HG02938 (cell line): ENCODE measurements at regions not wholly inside any gene's neighbourhood (a gene's known extent, or its start where the extent isn't known, plus 50 kb on each side); places are given as distances from the start of the nearest gene placed in this dataset.
A peak's percentile ranks its signal among the peaks of the same experiment; 100 is the strongest.

ENCODE experiments used
- ATAC-seq: cut with Tn5 transposase; IDR thresholded peaks from one replicate; pipeline ENCODE4 v1.9.1; 2021; ENCODE audit warnings: mild to moderate bottlenecking, moderate library complexity; ENCODE audit not compliant: unreplicated experiment

DNA sequence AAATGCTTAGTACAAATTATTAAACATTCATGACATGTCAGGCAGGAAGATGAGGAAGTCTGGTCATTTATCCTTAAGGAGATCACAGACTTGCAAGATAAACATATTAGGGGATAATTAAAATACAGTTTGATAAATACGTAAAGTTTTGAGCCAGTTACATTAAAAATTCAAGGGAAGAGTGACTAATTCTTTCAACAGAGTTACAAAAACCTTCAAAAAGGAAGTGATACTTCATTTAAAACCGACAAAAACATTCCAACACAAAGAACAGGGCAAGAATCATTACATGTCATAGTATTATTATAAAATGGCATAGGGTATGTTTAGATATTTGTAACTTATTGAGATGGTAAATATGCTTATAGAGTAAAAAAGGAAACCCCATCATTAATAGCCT lies 636.0 kb downstream of the NR4A2 start:
- no peak for ATAC-seq

DNA sequence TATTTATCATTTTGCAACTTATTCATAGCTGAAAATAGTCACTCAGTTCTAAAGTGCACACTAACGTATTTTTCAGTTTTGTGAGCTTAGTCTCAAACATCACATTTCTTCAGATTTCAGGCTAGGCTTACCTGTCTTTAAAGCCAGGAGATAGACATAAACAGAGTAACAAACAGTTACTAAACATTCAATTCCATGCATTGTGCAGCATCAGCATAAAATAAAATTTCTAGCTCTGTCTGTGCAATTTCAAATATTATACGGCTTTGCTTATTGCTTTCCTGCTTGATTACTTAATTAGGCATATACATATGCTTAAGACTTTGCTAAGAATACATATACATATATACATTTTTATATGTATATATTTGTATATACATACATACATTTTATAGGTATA lies 637.0 kb downstream of the NR4A2 start:
- ATAC-seq = no peak

DNA sequence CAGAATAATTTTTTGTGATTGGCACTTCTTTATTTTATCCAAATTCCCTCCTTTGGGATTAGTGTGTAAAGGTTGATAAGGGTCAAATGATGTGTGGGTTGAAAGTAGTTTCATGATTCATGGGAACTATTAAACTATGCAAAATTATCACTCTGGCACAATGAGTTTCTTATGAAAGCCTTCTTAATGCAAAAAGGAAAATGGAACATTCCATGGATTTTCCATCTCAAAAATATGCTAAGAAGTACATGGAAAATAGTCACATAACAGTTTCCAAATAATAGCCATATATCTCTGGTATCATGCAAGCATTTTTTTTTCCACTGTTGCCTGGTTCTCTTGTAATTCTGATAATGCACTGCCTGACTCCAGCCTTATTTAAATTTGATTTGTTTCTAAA lies 639.7 kb downstream of the NR4A2 start:
- ATAC-seq = no peak

DNA sequence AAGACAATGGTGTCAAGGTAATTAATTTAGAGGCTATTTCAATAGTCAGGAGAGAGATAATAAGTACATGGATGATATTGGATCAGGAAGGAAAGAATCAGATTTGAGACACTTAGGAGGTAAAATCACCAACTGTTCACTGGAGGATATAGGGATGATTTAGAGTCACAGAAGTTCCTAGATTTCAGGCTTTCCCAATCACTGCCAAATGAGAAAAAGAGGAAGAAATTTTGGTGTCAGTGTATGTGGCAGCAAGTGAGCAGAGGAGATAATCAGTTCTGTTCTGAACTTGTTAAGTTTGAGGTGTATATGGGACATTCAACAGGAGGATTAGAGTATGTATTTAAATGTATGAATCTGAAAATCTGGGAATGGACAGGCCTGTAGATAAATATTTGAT lies 640.4 kb downstream of the NR4A2 start:
- no peak for ATAC-seq

DNA sequence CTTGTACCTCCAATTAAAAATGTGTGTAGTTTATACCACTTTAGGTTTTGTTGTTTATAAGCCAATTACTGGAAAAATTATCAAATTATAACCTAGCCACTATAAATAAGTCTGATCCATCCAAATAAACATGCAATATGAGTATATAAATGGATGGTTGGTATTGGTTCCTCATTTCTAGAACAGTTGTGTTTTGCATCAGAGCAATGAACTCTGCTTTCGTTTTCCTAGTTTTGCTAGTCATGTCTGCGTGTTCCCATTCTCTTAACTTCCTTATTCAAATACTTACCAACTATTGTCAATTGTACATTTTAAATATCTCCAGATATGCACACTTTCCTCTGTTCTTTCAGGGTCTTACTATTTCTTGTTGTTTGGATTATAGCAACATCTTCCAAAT lies 641.7 kb downstream of the NR4A2 start:
- ATAC-seq = peak; percentile 77

DNA sequence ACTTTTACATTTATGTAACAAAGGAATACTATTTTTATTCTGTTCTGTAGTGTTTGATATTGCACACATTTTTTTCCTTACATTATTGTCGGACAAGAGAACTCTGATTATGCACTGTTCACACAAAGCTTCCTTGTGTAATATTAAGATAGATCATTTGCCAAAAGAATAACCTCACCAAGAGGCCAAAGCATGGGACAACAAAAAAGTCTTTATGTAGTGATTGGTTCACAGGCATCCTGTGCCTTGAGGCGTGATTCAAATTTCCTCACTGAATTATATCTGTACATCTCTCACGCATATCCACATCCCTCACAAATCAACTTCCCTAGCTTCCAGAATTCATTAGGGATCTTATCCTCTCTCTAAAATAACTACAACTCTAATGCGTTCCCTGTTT lies 642.7 kb downstream of the NR4A2 start:
- ATAC-seq = no peak

DNA sequence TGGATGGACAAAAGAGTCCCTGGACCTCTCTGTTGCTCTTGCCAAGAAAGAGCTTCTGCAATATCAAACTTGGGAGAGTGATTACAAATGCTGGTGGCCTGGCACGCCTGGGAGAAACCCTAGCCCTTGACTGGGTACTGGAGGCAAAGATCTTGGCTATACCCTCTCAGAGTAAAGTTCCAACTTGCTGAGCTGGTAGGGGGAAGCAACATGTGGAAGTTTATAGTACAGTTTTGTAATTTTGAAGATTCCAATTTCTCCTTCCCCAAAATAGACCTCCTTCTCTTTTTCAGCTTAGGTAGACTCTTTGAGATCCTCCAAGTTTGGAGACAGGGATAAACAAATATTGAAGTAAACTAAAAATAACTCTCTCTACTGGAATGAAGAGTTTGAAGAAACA lies 645.3 kb downstream of the NR4A2 start:
- ATAC-seq = no peak

DNA sequence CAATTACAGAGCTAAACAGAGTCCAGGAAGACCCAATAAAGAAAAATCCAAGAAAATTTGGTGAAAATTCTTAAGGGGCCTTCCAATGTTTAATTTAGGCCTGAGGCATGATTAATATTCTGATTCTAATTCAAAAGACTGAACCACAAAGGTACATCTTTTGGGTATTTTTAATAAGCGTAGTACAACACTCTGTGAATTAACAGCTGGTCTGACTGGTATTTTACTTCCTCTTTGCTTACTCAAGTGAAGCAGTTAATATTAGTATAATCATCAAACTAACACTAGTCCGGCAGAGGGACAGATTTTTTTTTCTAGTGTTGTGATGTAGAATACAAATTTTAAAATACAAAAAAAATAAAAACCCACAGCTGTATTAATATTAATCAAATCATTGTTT lies 652.9 kb downstream of the NR4A2 start:
- no peak for ATAC-seq

DNA sequence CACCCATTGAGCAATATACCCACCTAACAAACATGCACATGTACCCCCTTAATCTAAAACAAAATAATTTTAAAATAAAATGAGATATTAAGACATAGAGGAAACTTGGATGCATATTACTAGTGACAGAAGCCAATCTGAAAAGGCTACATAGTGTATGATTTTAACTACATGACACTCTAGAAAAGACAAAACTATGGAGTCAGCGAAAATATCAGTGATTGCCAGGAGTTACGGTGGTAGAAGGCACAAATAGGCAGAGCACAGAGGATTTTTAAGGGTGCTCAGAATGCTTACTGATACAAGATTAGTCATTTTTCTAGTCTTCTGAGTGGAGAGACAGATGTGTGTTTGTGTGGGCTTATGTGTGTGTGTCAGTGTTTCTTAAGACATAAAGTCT lies 656.6 kb downstream of the NR4A2 start:
- no peak for ATAC-seq

DNA sequence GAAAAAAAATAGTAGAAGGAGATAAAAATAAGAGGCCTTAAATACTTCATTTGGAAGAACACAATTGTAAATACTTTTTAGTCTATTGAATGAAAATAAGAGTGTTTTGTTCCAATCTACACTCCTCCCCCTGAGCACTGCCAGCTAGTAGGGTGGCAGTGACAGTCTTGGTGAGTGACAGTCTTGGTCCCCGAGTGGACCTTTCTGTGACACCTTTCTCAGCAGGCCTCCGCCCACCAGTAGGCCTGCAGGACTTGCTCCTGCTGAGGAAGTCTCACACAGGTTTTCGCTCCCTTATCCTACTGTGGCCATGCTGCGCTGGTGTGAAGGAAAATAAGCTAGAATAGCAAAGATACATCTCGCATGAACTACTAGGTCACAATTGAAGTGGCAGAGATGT lies 666.8 kb downstream of the NR4A2 start:
- no peak for ATAC-seq

DNA sequence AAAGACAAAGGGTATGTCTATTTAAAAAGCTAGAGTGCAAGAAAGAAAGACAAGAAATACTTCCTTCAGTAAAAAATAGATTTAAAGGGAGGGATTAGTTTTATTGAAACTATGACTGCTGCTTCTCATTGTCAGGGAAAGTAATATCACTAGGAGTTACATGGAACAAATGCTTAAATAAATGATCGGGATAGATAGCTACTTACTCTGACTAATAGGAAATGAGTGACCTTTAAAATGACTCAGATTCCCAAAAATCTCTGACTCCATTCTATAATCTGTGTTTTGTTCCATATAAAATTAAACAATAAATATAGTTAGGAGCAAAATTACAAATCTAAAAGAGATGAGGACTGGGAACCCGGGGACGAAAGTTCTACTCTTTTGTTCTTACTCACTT lies 669.3 kb downstream of the NR4A2 start:
- no peak for ATAC-seq

DNA sequence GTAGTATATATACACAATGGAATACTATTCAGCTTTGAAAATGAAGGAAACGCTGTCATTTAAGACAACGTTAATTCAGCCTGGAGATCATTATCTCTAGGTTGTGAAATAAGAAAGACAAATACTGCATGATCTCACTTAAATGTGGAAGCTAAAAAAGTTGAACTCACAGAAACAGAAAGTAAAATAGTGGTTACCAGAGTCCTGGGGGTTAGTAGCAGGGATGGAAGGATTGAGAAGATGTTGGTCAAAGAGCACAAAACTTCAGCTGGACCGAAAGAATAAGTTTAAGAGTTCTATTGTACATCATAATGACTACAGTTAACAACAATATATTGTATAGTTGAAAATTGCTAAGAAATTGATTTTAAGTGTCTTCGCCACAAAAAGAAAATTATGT lies 670.3 kb downstream of the NR4A2 start:
- ATAC-seq = no peak

DNA sequence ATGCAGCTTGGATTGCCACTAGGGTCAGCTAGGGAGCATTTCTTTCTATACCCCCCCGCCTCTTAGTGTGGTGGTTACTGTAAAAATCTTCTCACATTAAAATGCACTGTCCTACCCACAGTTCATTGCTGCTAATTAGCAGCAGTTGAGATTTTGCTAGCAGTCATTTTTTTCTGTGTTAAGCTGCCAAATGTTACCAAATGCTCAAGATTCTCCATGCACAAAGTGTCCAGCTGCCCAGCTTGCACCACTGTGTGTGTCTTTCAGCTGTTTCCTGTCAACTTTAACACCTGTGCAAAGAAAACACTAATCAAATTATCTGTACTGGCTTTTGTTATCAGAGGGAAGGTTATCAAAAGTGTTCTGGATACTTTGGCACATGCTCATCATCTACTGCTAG lies 679.3 kb downstream of the NR4A2 start:
- no peak for ATAC-seq

DNA sequence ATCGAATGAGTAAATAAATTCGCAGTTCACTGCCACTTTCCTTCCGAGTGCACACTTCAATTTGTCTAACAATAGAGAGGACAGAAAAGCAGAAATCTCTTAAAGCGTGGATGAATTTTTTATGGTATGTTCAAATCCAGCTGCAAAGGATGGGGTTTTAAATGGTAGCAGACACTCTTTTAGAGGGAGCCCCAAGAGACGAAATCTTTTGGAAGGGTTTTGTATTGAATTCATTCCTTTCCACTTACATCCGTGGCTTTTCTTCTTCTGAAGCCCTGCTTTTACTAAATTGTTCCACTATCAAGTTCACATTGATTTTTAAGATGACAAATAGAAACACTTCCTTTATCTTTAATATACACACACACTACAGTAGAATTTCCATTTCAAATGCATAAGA lies 680.7 kb downstream of the NR4A2 start:
- no peak for ATAC-seq

DNA sequence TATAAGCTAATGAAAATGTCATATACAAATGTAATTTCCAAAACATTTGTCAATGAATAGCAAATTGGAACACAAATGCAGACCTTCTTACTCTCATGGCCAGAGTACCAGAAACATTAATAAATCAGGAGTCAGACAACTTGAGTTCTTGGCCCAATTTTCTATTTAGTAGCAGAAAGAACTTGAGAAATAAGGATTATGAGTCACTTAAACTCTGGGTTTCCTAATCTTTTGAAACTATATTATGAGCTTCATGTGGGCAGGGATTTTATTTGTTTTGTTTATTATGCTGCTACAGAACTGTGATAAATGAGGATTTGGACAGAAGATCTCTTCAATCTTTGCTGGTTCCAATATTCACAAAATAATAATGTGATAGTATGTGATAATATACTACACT lies 686.7 kb downstream of the NR4A2 start:
- no peak for ATAC-seq

DNA sequence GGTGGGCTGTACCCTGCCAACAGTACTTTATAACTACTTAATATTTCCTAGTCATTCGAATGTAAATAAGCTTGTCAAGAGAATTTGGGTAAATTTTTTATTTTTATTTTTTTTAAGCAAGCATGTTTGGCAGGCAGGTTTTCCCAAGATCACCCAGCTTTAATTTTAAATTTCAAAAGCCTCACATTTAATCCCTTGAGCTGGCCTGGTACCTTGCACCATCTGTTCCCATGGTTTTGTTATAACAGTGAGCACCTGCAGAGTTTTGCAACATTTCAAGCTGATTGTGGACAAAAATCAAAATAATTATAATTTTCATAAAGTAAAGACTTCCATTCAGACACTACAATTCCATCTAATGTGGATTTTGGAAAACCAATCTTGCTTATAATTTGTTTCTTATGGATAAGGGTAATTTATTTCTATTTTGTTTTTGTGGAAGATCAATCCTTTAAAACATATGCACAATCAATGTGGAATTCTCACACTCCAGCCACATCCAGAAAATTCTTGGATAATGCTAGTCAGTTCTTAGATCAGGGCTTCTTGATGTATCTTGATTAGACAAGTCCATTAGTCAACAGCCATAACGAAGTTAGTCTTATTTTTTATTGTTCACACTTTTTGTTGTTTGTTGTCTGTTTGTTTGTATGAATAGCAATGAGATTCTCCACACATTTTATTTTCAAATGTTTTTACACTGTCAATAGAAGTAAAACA lies 689.3 kb downstream of the NR4A2 start:
- ATAC-seq = no peak

DNA sequence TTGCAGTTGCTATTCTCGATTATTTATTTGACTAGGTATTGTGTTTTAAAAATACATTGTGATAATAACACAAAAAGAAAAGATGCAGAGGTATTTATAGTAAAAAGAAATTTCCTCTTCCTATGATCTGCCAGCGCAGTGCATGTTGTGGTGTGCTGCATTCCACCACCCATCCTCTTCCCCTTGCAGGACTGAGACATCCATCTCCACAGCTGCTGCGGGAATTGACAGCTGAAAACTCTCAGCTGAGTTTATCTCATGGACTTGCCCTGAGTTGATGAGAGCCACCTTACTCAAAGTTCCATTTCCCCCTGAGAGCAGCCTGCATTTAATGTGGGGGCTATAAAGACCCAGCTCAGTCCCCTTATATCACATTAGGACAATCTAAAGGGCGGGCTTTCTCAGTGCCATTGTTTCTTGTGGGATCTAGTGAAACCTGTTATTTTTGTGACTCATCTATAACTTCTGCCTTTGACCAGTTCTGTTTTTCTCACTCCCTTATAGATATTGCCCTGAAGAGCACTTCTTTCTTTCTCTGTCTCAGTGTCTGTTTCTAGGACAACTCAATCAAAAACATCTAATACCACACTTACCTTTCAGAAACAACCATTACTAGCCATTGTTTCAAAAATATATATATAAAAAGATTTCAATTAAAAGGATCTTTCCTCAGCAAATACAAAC lies 698.5 kb downstream of the NR4A2 start:
- peak; percentile 71 for ATAC-seq

DNA sequence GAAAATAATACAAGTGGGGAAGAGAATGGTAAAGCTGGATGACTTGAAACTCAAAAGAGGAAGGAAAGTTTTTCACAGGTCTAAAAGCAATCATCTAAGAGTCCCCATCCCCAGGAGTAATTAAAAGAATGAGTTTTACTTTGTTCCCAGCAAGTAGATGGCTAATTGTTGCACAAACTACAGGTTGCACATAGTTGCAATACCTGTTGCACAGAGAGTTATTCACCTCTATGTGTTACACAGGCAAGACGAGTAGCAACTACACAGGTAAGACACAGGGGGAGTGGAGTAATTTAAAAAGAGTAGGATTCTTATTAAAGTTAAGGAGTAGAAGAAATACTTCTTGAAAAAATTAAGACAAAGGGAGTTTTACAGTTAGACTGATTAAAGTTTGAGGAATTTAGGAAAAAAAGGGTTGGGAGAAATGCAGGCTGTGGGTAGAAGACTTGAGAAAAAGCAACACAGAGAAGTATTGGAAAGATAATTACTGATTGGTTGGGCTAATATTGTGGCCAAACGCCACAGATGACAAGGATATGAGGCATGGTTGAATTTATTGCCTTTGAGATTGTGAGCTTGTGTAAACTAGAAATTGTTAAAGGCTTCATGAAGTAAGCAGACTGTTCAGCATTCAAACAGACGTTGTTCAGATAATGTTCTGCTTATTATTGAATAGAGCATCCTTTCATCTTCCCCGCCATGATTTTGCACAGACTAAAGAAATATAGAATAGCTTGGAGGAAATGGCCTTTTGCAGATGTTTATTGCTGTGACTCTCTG lies 699.3 kb downstream of the NR4A2 start:
- no peak for ATAC-seq

DNA sequence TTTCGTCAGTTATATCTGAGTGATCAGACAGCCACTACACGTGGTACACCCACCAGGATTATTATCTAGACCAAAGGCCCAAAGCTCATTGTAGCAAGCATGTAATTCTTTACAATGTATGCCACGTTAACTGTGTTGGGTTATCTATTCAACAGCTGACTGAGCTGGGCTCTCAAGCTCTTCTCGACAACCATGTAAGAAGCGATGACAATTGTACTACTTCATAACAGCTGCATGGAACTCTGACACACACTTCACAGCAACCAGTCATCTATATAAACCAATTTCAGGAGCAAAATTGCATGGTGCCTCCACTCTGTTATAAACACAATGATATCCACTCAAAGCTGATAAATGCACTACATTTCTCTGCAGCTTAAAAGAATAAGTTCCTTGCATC lies 701.8 kb downstream of the NR4A2 start:
- ATAC-seq = no peak

DNA sequence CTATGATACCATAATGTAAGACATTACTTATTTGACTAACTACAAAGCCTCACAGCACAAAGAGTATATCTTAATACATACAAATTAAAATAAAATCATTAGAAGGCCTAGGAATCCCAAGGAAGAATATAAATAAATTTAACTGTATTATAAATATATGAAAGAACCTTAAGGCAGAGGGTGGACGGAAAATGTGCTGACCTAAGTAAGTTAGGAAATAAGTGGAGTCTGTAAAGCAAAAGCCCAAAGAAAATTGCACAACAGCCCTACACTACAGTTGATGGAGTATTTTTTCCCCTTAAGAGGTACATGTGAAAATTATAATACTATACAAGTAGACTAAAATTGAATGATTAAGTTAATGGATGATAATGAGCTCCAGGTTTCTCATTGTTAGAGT lies 710.1 kb downstream of the NR4A2 start:
- ATAC-seq = no peak

DNA sequence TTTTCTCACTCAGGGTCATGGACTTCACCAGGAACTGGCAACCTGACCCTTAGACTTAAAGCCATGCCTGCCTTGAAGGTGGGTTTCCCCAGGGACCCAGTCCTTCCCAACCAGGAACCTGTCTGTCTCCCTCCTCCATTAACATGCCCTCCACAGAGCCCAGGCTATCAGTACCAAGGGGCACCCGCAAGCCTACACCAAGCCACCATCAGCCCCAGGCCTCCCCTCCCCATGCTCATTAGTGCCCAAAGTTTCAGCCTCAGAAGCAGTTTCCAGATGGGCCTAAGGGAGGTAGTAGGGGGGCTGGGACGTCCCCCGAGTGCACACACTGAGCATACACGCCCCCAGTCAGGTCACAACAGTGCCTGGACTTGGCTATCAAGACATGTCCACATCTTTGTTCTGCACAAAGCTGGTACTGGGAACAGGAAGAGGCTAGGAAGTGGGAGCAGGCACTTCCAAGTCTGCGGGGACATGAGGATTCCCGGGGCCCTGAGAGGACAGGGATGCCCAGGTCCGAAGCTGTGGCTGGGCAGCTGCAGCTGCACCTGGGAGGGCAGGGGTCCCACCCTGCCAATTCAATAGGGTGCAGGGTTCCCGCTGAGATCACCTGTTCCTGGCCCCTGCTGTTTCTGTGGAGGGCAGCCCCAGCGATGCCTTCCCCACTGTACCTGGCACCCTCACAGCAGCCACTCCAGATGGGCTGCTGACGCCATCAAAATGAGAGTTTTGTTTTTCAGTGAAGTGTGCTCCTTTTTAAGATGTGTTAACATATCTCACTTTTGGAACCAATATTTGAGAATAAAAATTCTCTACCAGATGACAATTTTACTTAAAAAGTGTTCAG lies 731.4 kb downstream of the NR4A2 start:
- no peak for ATAC-seq
